Smooth muscle cell (in vitro differentiated cells): ENCODE measurements at regions not wholly inside any gene's neighbourhood (a gene's known extent, or its start where the extent isn't known, plus 50 kb on each side); places are given as distances from the start of the nearest gene placed in this dataset.

Experiments used
- DNase-seq: peaks from one replicate; lab custom pipeline; 2025; ENCODE audit not compliant: unreplicated experiment; lab: John Stamatoyannopoulos, UW
- H2AFZ ChIP-seq: fragments of 200-600 bp; sonication (generic); 2 replicates; pipeline ENCODE4 v1.6.0; 2016; ENCODE audit warnings: antibody characterized with exemption, low read depth, mild to moderate bottlenecking
- H3F3A ChIP-seq: fragments of 200-600 bp; sonication (generic); 2 replicates; pipeline ENCODE4 v1.6.0; 2017; ENCODE audit warnings: antibody characterized with exemption, low read depth
- H3K27ac ChIP-seq: fragments of 200-600 bp; sonication (generic); 2 replicates; pipeline ENCODE4 v1.5.1; 2016; ENCODE audit warnings: low read depth, mild to moderate bottlenecking
- H3K27me3 ChIP-seq: fragments of 200-600 bp; sonication (generic); 2 replicates; pipeline ENCODE4 v1.6.1; 2016; ENCODE audit warnings: low read depth, mild to moderate bottlenecking
- H3K36me3 ChIP-seq: fragments of 200-600 bp; sonication (generic); 2 replicates; pipeline ENCODE4 v1.5.1; 2016; ENCODE audit warnings: low read depth
- H3K4me1 ChIP-seq: fragments of 200-600 bp; sonication (generic); 2 replicates; pipeline ENCODE4 v1.5.1; 2016; ENCODE audit warnings: low read depth
- H3K4me2 ChIP-seq: fragments of 200-600 bp; sonication (generic); 2 replicates; pipeline ENCODE4 v1.6.0; 2016; ENCODE audit warnings: mild to moderate bottlenecking
- H3K4me3 ChIP-seq: fragments of 200-600 bp; sonication (generic); 2 replicates; pipeline ENCODE4 v1.5.1; 2016; ENCODE audit warnings: mild to moderate bottlenecking
- H3K79me2 ChIP-seq: fragments of 200-600 bp; sonication (generic); 2 replicates; pipeline ENCODE4 v1.6.0; 2016; ENCODE audit warnings: low read depth, mild to moderate bottlenecking
- H3K9ac ChIP-seq: fragments of 200-600 bp; sonication (generic); 2 replicates; pipeline ENCODE4 v1.6.0; 2016; ENCODE audit warnings: low read depth
- H3K9me3 ChIP-seq: fragments of 200-600 bp; sonication (generic); replicated peaks from 2 replicates; pipeline ENCODE4 v1.5.1; 2016; ENCODE audit warnings: low read depth
- H4K20me1 ChIP-seq: fragments of 200-600 bp; sonication (generic); 2 replicates; pipeline ENCODE4 v1.6.0; 2016; ENCODE audit warnings: low read depth
- WGBS: methylation state at CpG from one replicate; pipeline ENCODE4 v1.1.7; 2016; ENCODE audit warnings: low lambda C conversion rate; 5-methylcytosine and 5-hydroxymethylcytosine counted together
- TF ChIP-seq, protein P1 (sequence below): fragments of 200-600 bp; sonication (generic); IDR thresholded peaks from 2 replicates; pipeline ENCODE4 v1.5.1; 2017; ENCODE audit warnings: borderline replicate concordance, mild to moderate bottlenecking, antibody characterized with exemption; ENCODE audit not compliant: insufficient read depth, poor library complexity, severe bottlenecking

DNA sequence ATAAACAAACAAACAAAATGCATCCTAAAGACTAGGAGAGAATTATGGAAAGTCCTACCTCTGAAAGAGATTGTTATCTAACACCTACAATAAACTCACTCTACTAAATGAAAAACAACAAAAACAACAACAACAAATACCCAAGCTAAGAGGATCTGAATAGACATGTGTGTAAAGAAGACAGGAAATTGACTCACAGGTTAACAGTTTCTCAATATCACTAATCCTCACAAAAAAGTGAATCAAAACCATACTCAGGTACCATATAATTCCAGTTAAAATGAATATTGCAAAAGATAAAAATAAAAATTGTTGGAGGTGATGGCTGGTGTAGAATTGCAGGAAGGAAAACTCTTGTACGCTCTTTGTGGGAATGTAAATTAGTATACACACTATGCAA lies 110.4 kb upstream of the TOP3B start:
- Histone ChIP-seq H4K20me1 (no peaks in the 10 kb centered on the region), H3K36me3 (no peaks in the 10 kb centered on the region), H3K27me3 (peaks cover 99% of the 10 kb centered on the region), H2AFZ (no peak overlapping the region), H3K4me3 (no peak overlapping the region), H3F3A (no peaks in the 10 kb centered on the region), H3K79me2 (no peaks in the 10 kb centered on the region), H3K27ac (no peak overlapping the region), H3K4me2 (no peak overlapping the region), H3K9me3 (no peaks in the 10 kb centered on the region), H3K4me1 (no peaks in the 10 kb centered on the region), H3K9ac (no peak overlapping the region)
- TF ChIP-seq, protein P1, sequence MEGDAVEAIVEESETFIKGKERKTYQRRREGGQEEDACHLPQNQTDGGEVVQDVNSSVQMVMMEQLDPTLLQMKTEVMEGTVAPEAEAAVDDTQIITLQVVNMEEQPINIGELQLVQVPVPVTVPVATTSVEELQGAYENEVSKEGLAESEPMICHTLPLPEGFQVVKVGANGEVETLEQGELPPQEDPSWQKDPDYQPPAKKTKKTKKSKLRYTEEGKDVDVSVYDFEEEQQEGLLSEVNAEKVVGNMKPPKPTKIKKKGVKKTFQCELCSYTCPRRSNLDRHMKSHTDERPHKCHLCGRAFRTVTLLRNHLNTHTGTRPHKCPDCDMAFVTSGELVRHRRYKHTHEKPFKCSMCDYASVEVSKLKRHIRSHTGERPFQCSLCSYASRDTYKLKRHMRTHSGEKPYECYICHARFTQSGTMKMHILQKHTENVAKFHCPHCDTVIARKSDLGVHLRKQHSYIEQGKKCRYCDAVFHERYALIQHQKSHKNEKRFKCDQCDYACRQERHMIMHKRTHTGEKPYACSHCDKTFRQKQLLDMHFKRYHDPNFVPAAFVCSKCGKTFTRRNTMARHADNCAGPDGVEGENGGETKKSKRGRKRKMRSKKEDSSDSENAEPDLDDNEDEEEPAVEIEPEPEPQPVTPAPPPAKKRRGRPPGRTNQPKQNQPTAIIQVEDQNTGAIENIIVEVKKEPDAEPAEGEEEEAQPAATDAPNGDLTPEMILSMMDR = no peak
- DNase-seq = no peak
- 100% methylated on average over 1 of the region's 1 CpG for WGBS

- peaks cover 94% of the 10 kb centered on the region for H3K27me3 ChIP-seq
- H3K79me2 ChIP-seq = no peaks in the 10 kb centered on the region
- TF ChIP-seq, protein P1 = no peak
- H3K36me3 ChIP-seq = no peaks in the 10 kb centered on the region
- H3K4me3 ChIP-seq = no peak overlapping the region
- no peak overlapping the region for H3K27ac ChIP-seq
- no peaks in the 10 kb centered on the region for H3F3A ChIP-seq
- no peaks in the 10 kb centered on the region for H3K4me1 ChIP-seq
- no peak overlapping the region for H3K9ac ChIP-seq
- H3K4me2 ChIP-seq = no peak overlapping the region
- 81% methylated on average over 3 of the region's 3 CpGs for WGBS
- DNase-seq = no peak
- no peaks in the 10 kb centered on the region for H4K20me1 ChIP-seq
- H3K9me3 ChIP-seq = no peaks in the 10 kb centered on the region
- no peak overlapping the region for H2AFZ ChIP-seq
Observed at GRCh38 chr22:22092101-22092500, 109.5 kb upstream of the TOP3B start.

GRCh38 chr22:22091400-22091878 lies 108.9 kb upstream of the TOP3B start:
- Histone ChIP-seq H3K4me1 (no peaks in the 10 kb centered on the region), H3K27me3 (peaks cover 87% of the 10 kb centered on the region), H3K27ac (no peak overlapping the region), H2AFZ (no peak overlapping the region), H3K9me3 (no peaks in the 10 kb centered on the region), H4K20me1 (no peaks in the 10 kb centered on the region), H3F3A (no peaks in the 10 kb centered on the region), H3K9ac (no peak overlapping the region), H3K36me3 (no peaks in the 10 kb centered on the region), H3K79me2 (no peaks in the 10 kb centered on the region), H3K4me2 (no peak overlapping the region), H3K4me3 (no peak overlapping the region)
- WGBS = 84% methylated on average over 6 of the region's 6 CpGs
- TF ChIP-seq, protein P1 = no peak
- no peak for DNase-seq

DNA sequence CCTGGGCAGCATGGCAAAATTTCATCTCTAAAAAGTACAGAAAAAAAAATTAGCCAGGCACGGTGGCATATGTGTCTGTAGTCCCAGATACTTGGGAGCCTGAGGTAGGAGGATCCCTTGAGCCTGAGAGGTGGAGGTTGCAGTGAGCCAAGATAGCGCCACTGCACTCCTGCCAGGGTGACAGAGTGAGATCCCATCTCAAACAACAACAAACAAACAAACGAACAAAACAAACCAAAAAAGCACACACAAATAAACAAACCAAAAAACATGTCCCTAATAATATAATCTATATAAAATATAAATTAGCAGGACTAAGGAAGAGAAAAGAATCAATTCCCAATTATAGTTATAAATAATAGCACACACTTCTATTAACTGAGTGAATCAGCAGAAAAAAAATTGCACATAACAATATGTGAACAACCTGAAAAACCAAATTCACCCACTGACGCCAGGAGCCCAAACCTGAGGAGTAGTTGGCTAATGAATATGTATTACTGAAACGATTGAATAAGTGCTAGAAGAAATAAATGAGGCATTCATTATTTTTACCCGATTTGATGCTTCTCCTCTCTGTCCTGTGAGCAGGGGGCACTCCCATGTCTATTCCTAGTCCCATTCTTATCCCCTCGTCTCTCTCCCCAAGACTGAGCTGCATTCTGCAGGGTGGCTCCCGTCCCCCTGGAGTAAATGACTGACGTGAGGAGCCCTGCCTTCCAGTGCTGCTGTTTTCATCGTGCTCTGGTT lies 108.2 kb upstream of the TOP3B start:
- Histone ChIP-seq H3K9me3 (no peaks in the 10 kb centered on the region), H3K79me2 (no peaks in the 10 kb centered on the region), H3K4me2 (no peak overlapping the region), H3K36me3 (no peaks in the 10 kb centered on the region), H3K27me3 (peaks cover 81% of the 10 kb centered on the region), H3K27ac (no peak overlapping the region), H3F3A (no peaks in the 10 kb centered on the region), H3K4me1 (no peaks in the 10 kb centered on the region), H2AFZ (no peak overlapping the region), H3K9ac (no peak overlapping the region), H3K4me3 (no peak overlapping the region), H4K20me1 (no peaks in the 10 kb centered on the region)
- TF ChIP-seq, protein P1 = no peak
- WGBS = 59% methylated on average over 10 of the region's 10 CpGs
- no peak for DNase-seq
